Duodenal mucosa (tissue), 2 donors: ENCODE measurements at regions not wholly inside any gene's neighbourhood (a gene's known extent, or its start where the extent isn't known, plus 50 kb on each side); places are given as distances from the start of the nearest gene placed in this dataset.
A peak's percentile ranks its signal among the peaks of the same experiment; 100 is the strongest.

ENCODE experiments used
- H3K27ac ChIP-seq: one replicate; pipeline ENCODE4 v1.7.0; 2013; ENCODE audit warnings: low read depth, low read length
- H3K27me3 ChIP-seq, 2 donors: one replicate each; pipeline ENCODE4 v1.7.0; 2013; ENCODE audit warnings: low read length in 2 of 2, control low read depth in 1 of 2; ENCODE audit not compliant: insufficient read depth in 2 of 2, control insufficient read depth in 1 of 2
- H3K36me3 ChIP-seq, 2 donors: one replicate each; pipeline ENCODE4 v1.7.0; 2013; ENCODE audit warnings: low read length in 2 of 2, control low read depth in 1 of 2; ENCODE audit not compliant: insufficient read depth in 2 of 2, control insufficient read depth in 1 of 2
- H3K4me1 ChIP-seq, 2 donors: one replicate each; pipeline ENCODE4 v1.7.0; 2013; ENCODE audit warnings: low read length in 2 of 2, control low read depth in 1 of 2; ENCODE audit not compliant: insufficient read depth in 2 of 2, control insufficient read depth in 1 of 2
- H3K4me3 ChIP-seq, 2 donors: one replicate each; pipeline ENCODE4 v1.7.0; 2013; ENCODE audit warnings: low read length in 2 of 2, low read depth in 1 of 2
- H3K9ac ChIP-seq, 2 donors: one replicate each; pipeline ENCODE4 v1.7.0; 2013; ENCODE audit warnings: low read length in 2 of 2, low read depth in 1 of 2
- H3K9me3 ChIP-seq, 2 donors: one replicate each; pipeline ENCODE4 v1.7.0; 2013; ENCODE audit warnings: low read length in 2 of 2, control low read depth in 1 of 2; ENCODE audit not compliant: control insufficient read depth in 1 of 2

DNA sequence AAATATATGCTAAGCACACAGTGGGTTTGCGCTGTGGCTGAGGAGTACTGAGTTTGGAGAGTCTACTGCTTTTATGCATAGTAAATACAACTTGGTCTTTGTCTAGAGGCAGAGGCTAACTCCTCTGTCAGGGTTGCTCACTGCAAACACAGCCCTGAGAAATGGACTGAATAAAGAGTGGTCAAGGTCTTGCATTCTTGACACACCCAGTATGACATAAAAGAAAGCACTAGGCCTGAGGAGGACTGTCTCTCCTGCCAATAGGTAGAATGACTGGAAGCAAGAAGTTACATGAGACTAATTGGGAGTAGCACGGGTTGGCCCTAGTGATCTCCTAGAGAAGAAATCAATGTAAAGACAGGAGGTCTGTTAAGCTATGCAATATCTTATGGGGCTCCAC is 367.2 kb upstream of the B3GALT2 start:
- H3K36me3 ChIP-seq, result no peaks in the 10 kb centered on the region
- no peak overlapping the region for H3K27ac ChIP-seq
- H3K9me3 ChIP-seq, result no peaks in the 10 kb centered on the region
- no peaks in the 10 kb centered on the region for H3K27me3 ChIP-seq
- no peak overlapping the region for H3K9ac ChIP-seq
- H3K4me3 ChIP-seq, result no peak overlapping the region
- peaks cover 7 to 8% of the 10 kb centered on the region in 2 donors for H3K4me1 ChIP-seq

DNA sequence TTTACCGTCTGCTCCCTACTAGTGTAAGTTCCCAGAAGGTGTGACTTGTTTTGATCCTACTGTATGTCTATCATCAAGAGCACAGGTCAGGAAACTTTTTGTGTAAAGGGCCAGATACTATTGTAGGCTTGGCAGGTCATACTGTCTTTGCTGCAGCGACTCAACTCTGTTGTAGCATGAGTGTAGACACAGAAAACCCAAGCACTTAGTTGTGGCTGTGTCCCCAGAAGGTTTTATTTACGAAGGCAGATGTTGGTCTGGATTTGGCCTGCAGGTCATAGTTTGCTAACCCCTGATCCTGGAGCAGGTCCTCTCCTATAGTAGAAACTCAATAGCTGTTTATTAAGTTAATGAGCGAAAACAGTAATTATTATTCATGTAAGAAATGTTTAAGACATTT is 365.9 kb upstream of the B3GALT2 start:
- no peaks in the 10 kb centered on the region for H3K36me3 ChIP-seq
- no peaks in the 10 kb centered on the region for H3K9me3 ChIP-seq
- H3K4me3 ChIP-seq, result no peak overlapping the region
- H3K4me1 ChIP-seq, result peaks cover 10 to 12% of the 10 kb centered on the region in 2 donors
- no peaks in the 10 kb centered on the region for H3K27me3 ChIP-seq
- H3K27ac ChIP-seq, result no peak overlapping the region
- H3K9ac ChIP-seq, result no peak overlapping the region

DNA sequence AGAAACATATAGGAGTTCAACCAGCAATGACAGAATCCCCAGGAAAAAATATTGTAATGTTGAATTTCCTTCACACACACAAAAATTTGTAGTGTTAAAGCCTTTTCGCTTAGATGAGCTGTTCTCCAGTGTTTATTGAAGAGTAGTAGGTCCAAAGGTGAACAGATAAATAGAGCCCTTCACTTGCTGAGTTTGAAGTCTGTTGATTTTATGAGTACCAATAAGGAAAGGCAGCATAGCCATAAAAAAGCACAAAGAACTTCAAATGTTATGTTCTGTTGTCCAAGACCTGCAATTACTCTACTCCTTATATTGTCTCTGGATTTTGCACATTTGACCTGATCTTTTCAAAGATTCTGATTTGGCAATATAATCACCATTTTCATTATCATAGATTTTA is 362.7 kb upstream of the B3GALT2 start:
- no peak overlapping the region for H3K27ac ChIP-seq
- H3K4me3 ChIP-seq, result peak overlapping the region; percentile 7 to 10
- no peak overlapping the region for H3K9ac ChIP-seq

DNA sequence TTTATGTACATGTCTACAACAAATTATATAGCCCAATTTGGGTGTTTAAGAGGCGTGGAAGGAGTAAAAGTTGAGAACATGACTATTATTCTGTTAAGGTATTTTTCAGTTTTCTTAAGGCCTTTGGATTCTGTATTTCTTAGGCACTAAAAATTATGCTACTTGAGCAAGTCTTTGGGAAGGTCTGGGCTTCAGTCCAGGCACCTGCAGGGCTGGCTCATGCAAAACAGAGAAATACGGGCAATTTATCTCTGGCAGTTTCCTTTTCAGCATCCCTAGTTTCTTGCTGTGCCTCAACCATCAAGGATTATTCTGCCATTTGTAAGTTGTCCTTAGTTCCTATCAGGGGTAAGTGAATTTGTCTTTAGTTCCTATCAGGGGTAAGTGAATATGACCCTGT is 358.8 kb upstream of the B3GALT2 start:
- H3K9me3 ChIP-seq, result no peaks in the 10 kb centered on the region
- peaks cover 15 to 24% of the 10 kb centered on the region in 2 donors for H3K4me1 ChIP-seq
- H3K36me3 ChIP-seq, result no peaks in the 10 kb centered on the region
- H3K27me3 ChIP-seq, result no peaks in the 10 kb centered on the region
- no peak overlapping the region for H3K9ac ChIP-seq
- H3K27ac ChIP-seq, result no peak overlapping the region
- no peak overlapping the region for H3K4me3 ChIP-seq

More for the DNA sequence above, 362.7 kb upstream of the B3GALT2 start:
- Histone ChIP-seq H3K9me3 (no peaks in the 10 kb centered on the region), H3K27me3 (no peaks in the 10 kb centered on the region), H3K4me1 (peaks cover 17 to 24% of the 10 kb centered on the region in 2 donors), H3K36me3 (no peaks in the 10 kb centered on the region)

DNA sequence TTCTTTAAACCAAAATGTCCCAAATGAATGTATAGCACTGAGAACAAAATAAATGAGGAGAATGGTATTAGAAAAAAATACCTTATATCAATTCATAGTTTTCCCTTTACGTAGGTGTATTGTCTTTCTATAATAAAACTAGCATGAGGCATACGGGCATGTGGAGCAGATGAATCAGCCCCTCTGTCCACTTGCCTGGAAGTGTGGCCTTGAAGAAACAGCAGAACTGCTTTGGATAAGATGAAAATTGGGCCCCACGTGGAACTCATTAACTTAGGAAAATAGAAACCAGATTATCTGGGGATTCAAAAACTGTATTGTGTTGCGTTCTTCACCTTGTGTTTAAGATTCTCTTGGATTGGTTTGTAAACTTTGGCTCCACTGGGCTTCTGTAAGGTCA is 356.8 kb upstream of the B3GALT2 start:
- Histone ChIP-seq H3K4me1 (peaks cover 11 to 17% of the 10 kb centered on the region in 2 donors), H3K9ac (no peak overlapping the region), H3K27me3 (no peaks in the 10 kb centered on the region), H3K27ac (no peak overlapping the region), H3K36me3 (no peaks in the 10 kb centered on the region), H3K9me3 (no peaks in the 10 kb centered on the region), H3K4me3 (no peak overlapping the region)

DNA sequence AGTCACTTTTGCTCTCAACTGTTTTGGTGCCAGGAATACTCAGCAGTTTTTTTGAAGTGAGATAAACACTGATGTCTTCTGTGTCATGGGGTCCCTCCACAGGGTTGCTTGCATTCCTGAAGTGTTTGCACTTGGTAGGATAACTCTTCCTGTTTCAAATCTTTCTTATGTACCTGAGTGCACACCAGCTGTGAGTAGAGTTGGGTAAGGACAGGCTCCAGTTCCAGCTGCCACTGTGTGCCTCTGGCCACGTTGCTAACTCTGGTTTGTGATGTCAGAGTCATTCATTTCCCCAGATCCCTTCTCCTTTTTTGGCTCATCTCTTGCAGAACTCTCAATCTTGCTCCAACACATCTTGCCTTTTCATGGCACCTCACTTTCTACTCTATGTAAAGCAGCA is 356.3 kb upstream of the B3GALT2 start:
- H3K4me3 ChIP-seq, result no peak overlapping the region
- H3K9me3 ChIP-seq, result no peaks in the 10 kb centered on the region
- H3K4me1 ChIP-seq, result peaks cover 15% of the 10 kb centered on the region in 2 donors
- H3K9ac ChIP-seq, result no peak overlapping the region
- H3K27me3 ChIP-seq, result no peaks in the 10 kb centered on the region
- H3K27ac ChIP-seq, result no peak overlapping the region
- no peaks in the 10 kb centered on the region for H3K36me3 ChIP-seq

DNA sequence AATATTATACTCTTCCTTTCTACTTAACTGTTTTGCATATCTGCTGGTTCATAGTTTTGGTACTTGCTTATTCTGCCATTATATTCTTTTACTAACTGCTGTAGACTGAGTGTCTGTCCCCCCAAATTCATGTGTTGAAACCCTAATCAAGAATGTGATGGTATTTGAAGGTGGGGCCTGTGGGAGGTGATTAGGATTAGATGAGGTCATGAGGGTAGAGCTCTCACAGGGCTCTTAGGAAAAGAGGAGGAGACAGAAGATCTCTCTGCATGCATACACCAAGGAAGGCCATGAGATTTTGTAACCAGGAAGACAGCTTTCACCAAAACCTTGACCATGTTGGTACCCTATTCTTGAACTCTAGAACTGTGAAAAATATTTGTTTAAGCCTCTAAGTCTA is 354.1 kb upstream of the B3GALT2 start:
- Histone ChIP-seq H3K4me1 (peaks cover 0 to 8% of the 10 kb centered on the region in 2 donors), H3K4me3 (no peak overlapping the region), H3K27me3 (no peaks in the 10 kb centered on the region), H3K9me3 (no peaks in the 10 kb centered on the region), H3K36me3 (no peaks in the 10 kb centered on the region), H3K27ac (no peak overlapping the region), H3K9ac (peak overlapping the region in 1 of 2 donors; percentile 26)

DNA sequence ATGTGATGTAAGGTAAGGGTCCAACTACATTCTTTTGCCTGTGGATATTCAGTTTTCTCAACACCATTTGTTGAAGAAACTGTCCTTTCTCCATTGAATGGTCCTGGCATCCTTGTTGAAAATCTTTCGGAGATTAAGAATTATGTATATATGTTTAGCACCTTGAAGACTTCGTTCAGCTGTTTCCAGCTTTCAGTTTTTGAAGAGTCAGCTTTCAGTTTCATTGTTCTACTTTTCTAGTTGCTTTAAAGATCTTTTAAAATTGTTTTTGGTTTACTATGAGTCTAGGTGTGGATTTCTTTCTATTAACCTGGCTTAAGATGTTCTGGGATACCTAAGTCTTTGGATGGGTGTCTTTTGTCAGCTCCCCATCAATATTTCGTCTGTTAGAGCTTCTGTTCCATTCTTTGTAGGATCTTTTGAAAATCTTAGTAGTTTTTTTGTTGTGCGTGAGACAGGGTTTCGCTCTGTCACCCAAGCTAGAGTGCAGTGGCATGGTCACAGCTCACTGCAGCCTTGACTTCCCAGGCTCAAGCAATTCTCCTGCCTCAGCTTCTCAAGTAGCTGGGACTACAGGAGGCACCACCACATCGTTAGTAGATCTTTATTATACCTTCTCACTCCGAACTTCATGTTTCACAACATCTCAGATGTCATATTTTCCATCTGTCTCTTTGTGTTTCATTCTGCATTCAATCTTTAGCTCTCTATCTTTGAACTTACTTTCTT is 353.5 kb upstream of the B3GALT2 start:
- Histone ChIP-seq H3K4me3 (peak overlapping the region in 1 of 2 donors; percentile 24), H3K9ac (peak overlapping the region in 1 of 2 donors; percentile 26), H3K9me3 (no peaks in the 10 kb centered on the region), H3K4me1 (peaks cover 0 to 8% of the 10 kb centered on the region in 2 donors), H3K36me3 (no peaks in the 10 kb centered on the region), H3K27me3 (no peaks in the 10 kb centered on the region), H3K27ac (no peak overlapping the region)

DNA sequence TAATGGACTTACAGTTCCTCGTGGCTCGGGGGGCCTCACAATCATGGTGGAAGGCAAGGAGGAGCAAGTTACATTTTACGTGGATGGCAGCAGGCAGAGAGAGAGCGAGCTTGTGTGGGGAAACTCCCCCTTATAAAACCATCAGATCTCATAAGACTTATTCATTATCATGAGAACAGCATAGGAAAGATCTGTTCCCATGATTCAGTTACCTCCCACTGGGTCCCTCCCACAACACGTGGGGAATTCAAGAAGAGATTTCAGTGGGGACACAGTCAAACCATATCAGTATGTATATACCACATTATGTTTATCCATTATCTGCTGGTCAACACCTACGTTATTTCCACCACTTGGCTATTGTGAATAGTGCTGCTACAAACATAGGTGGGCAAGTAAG is 352.3 kb upstream of the B3GALT2 start:
- Histone ChIP-seq H3K27ac (no peak overlapping the region), H3K9ac (no peak overlapping the region), H3K4me1 (peaks cover 0 to 8% of the 10 kb centered on the region in 2 donors), H3K4me3 (no peak overlapping the region), H3K36me3 (no peaks in the 10 kb centered on the region), H3K27me3 (no peaks in the 10 kb centered on the region), H3K9me3 (no peaks in the 10 kb centered on the region)

DNA sequence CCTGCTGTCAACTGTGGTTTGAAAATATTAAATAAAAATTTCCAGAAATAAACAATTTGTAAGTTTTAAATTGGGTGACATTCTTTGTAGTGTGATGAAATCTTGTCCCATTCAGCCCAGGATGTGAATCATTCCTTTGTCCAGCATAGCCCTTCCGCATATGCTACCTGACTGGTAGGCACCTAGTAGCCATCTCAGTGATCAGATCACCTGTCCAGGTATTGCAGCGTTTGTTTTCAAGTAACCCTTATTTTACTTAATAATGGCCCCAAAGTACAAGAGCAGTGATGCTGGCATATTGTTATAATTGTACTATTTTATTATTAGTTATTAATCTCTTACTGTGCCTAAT is 351.6 kb upstream of the B3GALT2 start:
- Histone ChIP-seq H3K9ac (no peak overlapping the region), H3K4me1 (peaks cover 0 to 8% of the 10 kb centered on the region in 2 donors), H3K27ac (no peak overlapping the region), H3K4me3 (no peak overlapping the region), H3K36me3 (no peaks in the 10 kb centered on the region), H3K27me3 (no peaks in the 10 kb centered on the region), H3K9me3 (no peaks in the 10 kb centered on the region)
